Peyer's patch (tissue), 4 donors: ENCODE measurements at regions not wholly inside any gene's neighbourhood (a gene's known extent, or its start where the extent isn't known, plus 50 kb on each side); places are given as distances from the start of the nearest gene placed in this dataset.

Experiments used
- POLR2A ChIP-seq, 2 donors: fragments of 450-650 bp; IDR thresholded peaks; one replicate each; pipeline ENCODE4 v1.5.1; 2017; ENCODE audit warnings: antibody characterized with exemption in 2 of 2, mild to moderate bottlenecking in 2 of 2, moderate library complexity in 2 of 2
- TF ChIP-seq, protein P1 (sequence below), 6 experiments: fragments of 450-650 bp in 4 of 6; fragments of 200-600 bp in 2 of 6; sonication (generic) in 1 of 6; IDR thresholded peaks; one replicate each; pipeline ENCODE4 v1.5.1; 2017 to 2019; ENCODE audit warnings: antibody characterized with exemption in 6 of 6, mild to moderate bottlenecking in 3 of 6, moderate library complexity in 1 of 6

DNA sequence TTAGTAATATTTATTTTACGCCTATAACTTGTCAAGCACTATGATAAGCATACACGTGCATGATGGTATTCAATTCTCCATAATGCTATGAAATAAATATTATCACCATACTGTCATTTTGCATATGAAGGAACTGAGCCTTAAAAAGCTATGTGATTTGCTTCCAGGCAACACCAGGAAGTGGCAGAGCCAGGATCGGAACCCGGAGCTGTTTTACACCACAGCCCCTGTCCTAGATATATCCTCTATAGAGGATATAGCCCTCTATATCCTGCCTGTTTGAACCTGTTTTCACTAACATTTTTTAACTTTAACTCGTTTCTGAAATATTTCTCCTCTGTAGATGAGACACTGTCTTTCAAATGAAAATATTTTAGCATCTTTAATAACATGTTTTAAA lies 690.0 kb downstream of the SATB2 start:
- no peak for TF ChIP-seq POLR2A (IDR thresholded peaks at IDR 0.05)
- TF ChIP-seq, protein P1, sequence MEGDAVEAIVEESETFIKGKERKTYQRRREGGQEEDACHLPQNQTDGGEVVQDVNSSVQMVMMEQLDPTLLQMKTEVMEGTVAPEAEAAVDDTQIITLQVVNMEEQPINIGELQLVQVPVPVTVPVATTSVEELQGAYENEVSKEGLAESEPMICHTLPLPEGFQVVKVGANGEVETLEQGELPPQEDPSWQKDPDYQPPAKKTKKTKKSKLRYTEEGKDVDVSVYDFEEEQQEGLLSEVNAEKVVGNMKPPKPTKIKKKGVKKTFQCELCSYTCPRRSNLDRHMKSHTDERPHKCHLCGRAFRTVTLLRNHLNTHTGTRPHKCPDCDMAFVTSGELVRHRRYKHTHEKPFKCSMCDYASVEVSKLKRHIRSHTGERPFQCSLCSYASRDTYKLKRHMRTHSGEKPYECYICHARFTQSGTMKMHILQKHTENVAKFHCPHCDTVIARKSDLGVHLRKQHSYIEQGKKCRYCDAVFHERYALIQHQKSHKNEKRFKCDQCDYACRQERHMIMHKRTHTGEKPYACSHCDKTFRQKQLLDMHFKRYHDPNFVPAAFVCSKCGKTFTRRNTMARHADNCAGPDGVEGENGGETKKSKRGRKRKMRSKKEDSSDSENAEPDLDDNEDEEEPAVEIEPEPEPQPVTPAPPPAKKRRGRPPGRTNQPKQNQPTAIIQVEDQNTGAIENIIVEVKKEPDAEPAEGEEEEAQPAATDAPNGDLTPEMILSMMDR (IDR thresholded peaks at IDR 0.05): no peak
